Dedifferentiated amniotic fluid mesenchymal stem cell (primary cell): ENCODE measurements at regions not wholly inside any gene's neighbourhood (a gene's known extent, or its start where the extent isn't known, plus 50 kb on each side); places are given as distances from the start of the nearest gene placed in this dataset.

Experiments used
- DNase-seq: peaks from one replicate; pipeline ENCODE4 v3.0.0-alpha.2; 2016; ENCODE audit errors: extremely low spot score

DNA sequence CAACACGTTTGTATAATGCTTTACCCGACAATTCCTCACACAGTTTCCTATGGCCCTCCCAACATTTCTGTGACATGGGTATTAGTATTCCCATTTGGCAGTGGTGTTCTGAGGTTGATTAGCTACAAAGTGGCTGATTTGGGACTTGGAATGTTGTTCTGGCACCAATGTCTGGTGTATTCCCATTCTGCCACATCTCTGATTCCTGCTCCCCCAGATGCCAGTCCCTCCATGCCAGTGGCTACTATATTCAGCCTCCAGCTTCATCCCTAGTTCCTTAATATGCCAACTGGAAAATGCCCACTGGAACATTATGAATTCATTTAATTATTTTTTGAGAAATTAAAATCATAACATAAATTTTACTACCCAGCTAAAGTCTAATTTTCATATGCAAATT is 60.6 kb upstream of the NBEA start:
- no peak for DNase-seq

DNA sequence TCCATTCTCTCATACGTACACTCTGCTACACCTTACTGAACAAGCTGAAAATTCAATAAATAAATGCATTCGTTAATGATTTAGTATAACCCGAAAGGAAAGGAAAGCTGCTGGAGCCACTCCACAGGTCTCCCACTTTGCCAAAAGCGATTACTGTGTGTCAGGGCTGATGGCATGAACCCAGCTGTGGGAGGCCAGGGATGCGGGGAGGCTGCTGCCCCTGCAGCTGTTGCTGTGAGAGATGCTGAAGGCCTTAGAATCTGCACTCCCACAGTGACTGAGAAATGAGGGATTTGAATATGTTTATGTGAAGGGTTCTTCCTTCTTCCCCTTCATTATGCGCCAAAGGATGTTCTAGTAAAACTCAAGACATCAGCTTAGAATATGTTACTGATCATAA is 58.7 kb upstream of the NBEA start:
- no peak for DNase-seq

- no peak for DNase-seq
Observed at GRCh38 chr13:34884366-34884765, 57.7 kb upstream of the NBEA start.

DNA sequence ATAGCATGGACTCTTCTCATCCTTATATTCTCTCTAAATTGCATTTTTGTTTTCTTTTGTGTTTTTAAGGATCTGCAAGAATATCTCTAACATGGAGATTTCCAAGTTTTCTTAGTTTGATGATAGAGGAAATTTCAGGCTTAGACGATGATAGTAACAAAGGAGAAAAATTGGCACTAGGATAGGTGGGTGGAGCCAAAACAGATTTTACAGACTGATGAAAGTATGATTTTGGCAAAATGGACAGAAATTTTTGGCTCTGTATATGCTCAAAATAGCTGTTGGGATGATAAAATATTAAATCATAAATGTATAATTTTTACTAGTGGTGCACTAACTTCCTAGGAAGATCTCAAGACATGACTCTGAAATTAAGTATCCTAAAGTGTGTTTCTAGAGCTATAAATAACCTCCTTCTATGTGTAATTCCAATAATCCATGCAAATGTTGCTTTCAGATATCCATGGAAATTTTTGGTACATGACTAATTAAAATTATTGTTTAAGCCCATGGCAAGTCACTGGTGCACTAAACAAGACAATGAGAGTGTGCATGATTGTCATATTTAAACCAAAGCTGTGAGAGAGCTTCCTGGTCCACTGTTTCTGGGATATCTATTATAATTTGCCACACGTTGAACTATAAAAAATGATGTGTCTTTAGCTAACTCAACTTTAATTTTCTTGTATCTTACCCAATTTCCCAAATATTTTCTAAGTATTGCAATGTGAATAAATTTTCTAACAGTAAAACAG is 55.8 kb upstream of the NBEA start:
- no peak for DNase-seq

- DNase-seq, result no peak
Observed at GRCh38 chr13:34886987-34887386, 55.1 kb upstream of the NBEA start.
